ENCODE measurements at regions not wholly inside any gene's neighbourhood (a gene's known extent, or its start where the extent isn't known, plus 50 kb on each side); places are given as distances from the start of the nearest gene placed in this dataset.

DNA sequence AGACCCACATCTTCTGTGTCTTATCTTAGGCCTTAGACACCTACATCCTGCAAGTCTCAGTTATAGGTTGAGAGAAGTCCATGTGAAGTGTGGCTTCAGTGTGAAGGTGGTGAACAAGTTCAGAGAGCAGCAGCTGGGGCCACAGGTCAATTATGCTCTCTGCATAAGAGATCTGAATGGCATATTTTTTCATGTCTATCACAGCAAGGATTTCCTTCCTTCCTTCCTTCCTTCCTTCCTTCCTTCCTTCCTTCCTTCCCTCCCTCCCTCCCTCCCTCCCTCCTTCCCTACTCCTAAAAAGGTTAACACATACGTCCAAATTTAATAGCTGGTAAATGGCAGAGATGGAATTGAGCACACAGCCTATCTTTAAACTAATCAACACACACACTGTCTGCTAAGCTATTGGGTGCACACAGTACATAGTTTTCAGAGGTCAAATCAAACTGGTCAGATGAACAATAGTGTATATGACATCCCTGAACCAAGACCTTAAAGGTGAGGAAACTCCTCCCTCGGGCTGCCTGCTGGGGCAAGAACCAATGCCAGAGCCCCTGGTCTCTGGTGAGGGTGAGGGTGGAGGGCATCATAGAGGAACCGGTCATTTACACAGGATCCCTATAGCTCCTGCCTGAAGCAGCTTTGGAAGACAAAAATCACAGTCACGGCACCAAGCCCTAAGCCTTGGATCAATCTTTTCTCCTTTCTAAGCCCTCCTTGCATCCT lies 240.9 kb downstream of the ICOS start:
- no peak for DNase-seq (ENCODE audit: low read depth in 2 of 3, low spot score in 2 of 3)

DNA sequence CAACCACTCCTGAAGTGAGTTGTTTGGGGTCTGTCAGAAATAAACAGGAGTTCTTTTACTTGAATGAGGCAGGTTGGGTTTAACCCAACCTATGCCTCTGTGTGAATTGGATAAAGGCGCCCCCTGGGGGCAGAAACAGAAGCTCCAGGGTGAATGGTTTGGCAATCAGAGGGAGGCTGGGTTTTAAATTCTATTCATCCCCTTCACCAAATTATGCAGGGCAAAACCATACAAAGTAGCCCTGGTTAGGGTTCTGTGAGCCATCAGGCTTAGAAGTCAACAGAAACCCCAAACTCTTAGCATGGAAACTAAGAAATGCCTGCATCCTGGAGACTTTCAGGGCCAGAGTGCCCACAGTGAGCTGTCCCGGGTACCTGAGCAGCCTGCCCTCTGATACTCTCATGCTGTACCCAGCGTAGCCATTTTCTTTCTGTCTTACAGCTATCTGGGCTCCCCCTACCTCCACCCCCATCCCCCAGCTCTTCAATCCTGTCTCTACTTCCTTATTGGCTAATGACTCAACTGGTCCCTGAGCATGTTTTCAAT lies 241.5 kb downstream of the ICOS start:
- DNase-seq (ENCODE audit: low read depth in 2 of 3, low spot score in 2 of 3): peak; percentile 18 to 55 (median 38)

DNA sequence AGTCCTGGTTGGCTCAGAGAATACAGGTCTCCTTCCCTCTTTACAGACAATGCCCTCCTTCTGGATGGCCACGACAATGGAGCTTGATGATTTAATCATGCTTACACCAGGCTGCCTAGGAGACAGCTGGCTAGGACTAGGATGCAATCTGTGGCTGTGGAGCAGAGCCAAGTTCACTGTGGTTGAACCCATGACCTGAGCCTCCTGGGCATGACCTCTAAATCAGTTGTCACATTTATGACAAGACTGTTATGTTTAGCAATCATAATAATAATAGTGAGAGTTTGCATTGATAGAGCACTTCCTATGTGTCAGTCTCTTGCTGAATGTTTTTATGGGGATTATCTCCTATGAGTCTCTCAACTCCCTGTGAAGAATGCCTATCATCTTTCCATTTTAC lies 244.1 kb downstream of the ICOS start:
- DNase-seq (ENCODE audit: low read depth in 2 of 3, low spot score in 2 of 3): no peak

DNA sequence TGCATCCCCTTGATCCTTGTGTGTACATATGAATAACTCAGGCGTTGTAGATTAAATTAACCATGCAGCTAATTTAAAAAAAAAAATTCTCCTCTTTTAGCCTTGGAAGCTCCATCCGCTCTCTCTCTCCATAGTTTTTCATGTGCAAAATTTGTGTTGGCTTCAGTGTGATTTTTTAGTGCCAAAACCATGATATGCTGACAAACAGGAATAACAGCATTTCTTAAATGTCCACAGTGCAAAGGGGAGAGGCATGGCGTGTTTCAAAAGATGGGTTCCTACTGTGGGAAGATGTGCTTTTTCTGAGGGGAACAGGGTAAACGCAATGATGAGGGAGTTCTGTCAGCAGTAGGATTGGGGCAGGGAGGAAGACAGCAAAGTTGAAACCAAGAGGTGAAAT lies 247.0 kb downstream of the ICOS start:
- DNase-seq (ENCODE audit: low read depth in 2 of 3, low spot score in 2 of 3): no peak

DNA sequence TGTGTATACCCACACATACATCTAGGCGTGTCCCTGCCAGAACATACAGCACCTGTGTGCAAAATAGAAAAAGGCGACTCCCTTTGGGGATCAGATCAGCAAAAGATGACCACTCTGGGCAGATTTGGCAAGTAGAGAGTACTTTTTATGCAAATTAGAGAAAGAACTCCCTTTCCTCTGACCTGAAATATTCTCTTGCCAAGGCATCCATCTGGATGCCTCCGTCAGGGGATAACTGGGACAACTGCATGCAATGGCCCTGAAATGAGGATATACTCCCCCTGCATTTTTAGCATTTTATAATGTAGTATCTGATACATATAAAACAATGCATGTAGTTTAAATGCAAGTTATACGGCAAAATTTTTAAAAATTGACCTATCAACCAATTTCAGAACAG lies 247.7 kb downstream of the ICOS start:
- DNase-seq (ENCODE audit: low read depth in 2 of 3, low spot score in 2 of 3): no peak

DNA sequence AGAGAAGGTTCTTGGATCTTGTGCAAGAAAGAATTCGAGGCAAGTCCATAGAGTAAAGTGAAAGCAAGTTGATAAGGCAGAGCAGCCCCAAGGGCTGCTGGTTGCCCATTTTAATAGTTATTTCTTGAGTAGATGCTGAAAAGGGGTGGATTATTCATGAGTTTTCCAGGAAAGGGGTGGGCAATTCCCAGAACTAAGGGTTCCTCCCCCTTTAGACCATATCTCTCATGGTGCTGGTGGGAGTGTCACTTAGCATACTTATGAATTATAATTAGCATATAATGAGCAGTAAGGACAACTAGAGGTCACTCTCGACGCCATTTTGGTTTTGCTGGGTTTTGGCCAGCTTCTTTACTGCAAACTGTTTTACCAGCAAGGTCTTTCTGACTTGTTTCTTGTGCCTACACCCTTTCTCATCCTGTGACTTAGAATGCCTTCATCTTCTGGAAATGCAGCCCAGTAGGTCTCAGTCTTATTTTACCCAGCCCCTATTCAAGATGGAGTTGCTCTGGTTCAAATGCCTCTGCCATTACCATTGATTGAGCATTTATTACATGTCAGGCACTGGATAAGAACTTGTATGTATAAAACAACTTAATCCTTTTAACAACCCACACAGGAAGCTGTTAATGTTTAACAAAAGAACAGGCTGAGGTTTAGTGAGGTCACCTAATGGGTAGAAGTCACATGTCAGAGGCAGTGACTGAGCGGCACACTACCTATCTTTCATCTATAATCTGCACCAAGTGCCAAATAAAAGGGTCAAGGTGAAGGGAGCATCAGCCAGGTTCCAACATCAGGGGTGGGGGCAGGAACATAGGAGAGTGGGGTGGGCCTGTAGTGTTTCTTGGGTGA lies 250.9 kb downstream of the ICOS start:
- no peak for DNase-seq (ENCODE audit: low read depth in 2 of 3, low spot score in 2 of 3)

DNA sequence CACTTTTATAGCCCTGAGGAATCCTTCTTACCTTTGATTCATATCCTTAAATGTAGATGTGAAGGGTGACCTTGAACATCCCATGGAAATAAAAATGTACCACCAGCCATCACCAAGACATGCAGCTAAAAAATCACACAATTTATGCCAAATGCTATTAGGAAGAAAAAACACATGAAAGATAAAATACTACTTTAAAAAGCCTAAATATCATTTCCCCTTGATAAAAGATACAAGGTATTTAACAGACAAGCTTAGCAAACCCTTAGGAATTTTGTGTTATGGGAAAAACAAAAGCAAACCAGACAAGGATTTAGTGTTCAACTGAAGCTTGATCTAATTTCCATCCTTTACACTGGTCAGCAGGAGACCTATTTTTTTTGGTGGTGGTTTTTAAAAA lies 255.0 kb downstream of the ICOS start:
- no peak for DNase-seq (ENCODE audit: low read depth in 2 of 3, low spot score in 2 of 3)

DNA sequence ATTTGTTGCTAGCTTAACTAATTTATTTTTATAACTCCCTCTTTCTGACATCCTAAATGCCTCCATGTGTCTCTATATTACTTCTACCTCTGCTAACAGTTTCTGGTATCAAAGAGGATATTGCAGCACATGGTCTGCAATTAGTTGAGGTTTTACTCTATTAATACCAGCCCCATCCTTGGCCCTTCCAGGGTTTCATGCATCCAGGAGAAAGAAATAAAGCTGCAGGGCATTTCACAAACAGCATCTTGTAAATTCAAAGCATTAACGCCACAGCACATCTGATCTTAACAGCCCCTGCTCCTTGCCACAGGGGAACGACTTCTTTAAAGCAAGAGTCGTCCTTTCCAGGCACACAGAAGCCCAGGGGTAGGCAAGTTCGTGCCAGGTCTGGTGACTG lies 258.9 kb downstream of the ICOS start:
- DNase-seq (ENCODE audit: low read depth in 2 of 3, low spot score in 2 of 3): no peak

DNA sequence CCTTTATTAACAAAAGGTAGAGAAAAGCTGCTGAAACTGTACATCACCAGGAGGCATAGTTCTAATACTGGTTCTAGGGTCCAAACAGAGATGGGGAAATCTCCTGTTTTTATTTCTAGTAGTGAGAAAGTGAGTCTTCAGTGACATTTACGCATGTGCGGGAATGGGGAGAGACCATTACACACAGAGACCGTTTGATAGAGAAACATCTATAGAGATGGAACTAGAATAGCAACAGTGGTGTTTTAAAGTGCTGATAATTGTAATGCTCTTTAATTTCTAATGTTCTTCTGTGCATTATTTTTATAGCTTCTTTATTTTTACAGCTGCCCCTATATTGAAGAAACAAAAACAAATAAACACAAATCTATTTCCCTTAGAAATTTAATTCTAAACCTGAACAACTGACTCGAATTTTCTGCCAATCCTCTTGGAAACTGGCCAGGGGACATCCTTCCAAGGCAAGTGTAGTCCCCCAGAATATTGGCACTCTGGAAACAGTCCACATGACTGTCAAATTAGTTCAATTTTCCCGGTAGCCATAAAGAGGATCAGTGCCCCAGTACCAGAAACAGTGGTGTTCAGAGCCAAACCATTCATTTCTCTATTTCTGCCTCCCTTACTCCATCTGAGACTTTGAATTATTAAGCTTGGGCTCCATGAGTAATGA lies 260.9 kb downstream of the ICOS start:
- DNase-seq (ENCODE audit: low read depth in 2 of 3, low spot score in 2 of 3): no peak

DNA sequence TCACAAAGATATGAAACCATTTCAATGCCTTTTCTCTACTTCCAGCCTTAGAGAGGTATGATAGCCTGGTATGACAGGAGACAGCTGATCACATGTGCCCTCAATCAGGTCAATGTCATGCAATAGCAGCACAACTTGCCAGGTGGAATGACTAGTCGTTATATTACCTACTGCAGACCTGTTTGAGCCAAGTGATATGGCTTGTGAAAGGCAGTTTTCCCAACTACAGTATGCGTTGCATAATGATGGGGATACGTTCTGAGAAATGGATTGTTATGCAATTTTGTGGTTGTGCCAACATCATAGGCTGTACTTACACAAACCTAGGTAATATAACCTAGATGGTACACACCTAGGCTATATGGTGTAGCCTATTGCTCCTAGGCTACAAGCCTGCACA lies 262.8 kb downstream of the ICOS start:
- DNase-seq (ENCODE audit: low read depth in 2 of 3, low spot score in 2 of 3): no peak

DNA sequence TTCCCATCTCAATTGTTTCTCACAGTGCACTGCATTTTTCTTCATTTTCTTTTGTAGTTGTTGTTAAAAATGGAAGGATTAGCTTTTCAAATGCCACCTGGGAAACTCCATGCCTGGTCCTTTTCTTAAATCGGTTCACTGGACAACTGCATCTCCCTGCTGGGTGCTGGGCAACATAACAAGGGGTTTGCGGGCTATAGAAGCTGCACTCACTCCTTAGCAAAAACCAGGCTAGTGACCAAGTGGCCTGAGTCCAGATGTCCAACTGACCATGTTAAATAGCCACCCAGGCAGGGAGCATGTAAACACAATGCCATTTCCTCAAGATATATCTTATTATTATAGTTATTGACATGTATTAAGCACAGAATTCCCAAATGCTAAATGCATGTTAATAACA lies 264.9 kb downstream of the ICOS start:
- no peak for DNase-seq (ENCODE audit: low read depth in 2 of 3, low spot score in 2 of 3)

DNA sequence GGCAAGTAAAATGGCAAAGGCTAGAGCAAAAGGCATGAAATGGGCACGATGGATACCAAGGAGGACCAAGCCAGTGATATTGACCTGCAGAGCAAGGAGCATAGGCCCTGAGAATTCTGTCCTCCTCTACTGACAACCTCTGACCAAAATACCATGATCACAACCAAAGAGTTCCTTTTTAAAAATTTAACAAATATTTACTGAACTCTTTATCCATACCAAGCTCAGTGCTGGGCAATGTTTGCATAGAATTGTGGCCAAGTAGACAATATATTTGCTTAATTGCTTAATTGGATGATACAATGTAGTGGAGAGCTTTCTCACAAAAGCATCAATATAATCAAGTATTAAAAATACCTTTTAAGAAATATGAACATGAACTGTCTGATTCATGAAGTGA lies 265.7 kb downstream of the ICOS start:
- no peak for DNase-seq (ENCODE audit: low read depth in 2 of 3, low spot score in 2 of 3)

DNA sequence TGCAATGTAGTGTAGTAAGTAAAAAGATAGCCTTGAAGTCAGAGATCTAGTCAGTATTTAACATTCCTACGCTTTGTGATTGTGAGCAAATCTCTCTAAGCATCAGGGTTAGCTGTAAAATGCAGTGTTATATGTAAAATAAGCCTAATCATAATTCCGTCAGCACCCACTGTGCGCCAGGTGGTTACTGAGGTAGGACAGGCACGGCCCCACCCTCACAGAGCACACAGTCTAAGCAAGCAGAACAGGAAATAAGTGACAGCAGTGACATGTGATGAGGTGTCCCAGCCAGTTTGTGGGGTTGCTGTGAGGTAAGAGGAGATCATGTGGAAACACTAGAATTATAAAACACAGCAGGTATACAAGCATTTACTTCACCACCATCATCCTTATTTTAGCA lies 267.1 kb downstream of the ICOS start:
- no peak for DNase-seq (ENCODE audit: low read depth in 2 of 3, low spot score in 2 of 3)

DNA sequence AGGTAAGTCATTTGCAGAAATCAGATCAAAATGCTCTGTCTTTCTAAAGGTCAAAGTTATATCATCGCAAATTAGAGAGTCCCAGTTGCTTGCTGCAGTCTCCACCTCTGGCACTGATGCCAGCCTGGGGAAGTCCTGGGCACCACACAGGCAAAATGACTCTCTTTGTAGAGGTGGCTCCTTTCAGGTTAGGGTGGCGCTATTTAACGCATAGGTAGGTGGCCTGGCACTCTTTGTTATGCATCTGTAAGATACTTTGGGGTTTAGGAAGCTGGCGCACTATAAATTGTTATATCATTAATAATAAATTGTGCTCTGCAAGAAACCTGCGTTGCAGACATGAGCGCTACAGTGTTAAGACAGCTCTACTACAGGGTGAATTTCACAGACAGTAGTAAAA lies 268.5 kb downstream of the ICOS start:
- no peak for DNase-seq (ENCODE audit: low read depth in 2 of 3, low spot score in 2 of 3)

DNA sequence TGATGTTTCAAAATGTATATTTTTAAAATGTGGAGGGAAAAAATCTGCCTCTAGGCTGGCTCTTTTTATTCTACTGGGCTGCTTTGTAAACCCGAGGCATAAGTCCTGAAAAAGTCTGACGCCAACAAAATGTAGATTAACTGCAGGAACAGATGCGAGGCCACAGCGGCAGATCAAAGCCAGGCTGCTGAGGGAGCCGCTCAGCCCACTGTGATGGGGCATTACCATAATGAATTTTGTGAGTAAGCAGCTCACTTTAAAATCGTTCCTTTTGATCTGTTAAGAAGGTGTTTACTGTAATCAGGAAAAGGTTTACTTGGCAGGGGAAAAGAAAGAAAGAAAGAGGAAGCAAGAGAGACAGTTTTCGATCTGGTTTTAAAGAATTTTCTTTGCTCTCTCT lies 269.0 kb downstream of the ICOS start:
- DNase-seq (ENCODE audit: low read depth in 2 of 3, low spot score in 2 of 3): no peak

DNA sequence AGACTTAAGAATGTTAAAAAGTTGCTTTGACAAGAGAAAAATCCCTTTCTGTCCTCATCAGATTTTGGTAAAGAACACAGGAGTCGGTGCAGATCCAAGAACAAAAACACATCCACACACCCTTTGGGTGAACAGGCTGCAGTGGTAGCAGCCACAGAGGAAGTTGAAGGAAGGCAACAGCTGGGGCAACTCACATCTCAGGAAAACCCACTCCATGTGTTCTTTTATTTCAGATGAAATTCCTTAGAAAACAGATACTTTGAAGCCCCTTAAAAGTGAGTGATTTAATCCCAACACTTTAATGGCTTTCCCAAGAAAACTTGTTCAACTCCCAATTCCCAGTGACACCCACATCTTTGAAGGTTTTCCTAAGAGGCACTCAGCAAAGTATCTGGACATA lies 271.3 kb downstream of the ICOS start:
- no peak for DNase-seq (ENCODE audit: low read depth in 2 of 3, low spot score in 2 of 3)

DNA sequence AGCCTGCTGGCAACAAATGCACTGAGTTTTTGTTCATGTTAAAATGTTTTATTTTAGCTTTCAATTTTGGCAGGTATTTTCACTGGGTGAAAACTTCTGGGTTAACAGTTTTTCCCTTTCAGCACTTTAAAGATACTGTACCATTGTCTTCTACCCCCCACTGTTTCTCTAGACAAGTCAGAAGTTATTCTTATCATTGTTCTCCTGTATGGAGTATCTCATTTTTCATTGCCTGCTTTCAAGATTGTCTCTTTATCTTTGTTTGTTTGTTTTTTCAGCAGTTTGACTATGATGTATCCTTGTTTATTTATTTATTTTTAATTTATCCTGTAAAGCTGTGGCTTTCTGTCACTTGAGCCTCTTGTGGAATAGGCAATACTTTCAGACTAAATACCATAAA lies 277.0 kb downstream of the ICOS start:
- no peak for DNase-seq (ENCODE audit: low read depth in 2 of 3, low spot score in 2 of 3)

DNA sequence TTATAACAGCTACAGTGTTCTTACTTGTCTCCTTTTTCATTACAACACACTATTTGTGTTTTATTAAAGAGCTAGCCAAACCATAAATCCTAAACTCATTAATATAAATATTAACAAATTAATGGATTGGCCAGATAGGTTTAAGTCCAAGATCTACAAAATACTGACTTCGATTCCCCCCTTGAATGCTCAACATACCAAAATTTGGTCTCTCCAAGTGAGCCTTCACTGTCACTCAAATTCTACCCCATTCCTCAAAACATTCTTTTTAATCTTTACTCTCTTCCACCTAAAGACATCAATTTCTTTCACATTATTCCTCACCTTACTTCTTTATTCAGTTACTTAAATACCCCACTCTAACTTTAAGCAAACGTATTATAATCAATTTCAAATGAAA lies 281.5 kb downstream of the ICOS start:
- DNase-seq (ENCODE audit: low read depth in 2 of 3, low spot score in 2 of 3): no peak

DNA sequence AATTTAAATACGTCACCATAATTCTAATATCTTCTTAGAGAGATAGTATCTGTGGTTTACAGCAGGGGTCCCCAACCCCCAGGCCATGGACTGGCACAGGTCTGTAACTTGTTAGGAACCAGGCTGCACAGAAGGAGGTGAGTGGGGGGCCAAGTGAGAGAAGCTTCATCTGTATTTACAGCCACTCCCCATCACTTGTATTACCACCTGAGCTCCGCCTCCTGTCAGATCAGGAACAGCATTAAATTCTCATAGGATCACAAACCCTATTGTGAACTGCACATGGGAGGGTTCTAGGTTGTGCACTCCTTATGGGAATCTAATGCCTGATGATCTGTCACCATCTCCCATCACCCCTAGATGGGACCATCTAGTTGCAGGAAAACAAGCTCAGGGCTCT lies 282.6 kb downstream of the ICOS start:
- DNase-seq (ENCODE audit: low read depth in 2 of 3, low spot score in 2 of 3): no peak

DNA sequence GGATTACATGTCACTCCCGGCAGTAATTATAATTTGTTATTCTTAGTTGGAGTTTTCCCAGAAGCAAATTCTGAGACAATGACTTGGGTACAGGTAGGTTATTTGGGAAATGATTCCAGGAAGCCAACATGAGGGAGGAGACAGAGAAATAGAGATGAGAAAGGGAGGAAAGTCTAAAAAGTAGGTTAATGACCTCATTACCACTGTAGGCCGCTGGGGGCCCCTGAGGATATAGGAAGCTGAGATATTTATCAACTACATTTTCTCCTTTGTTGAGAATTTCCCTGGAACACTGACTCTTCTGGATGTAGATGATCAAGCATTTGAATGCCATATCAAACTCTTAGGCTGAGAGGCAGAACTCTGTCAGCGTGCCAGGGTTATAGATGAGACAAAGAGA lies 284.3 kb downstream of the ICOS start:
- DNase-seq (ENCODE audit: low read depth in 2 of 3, low spot score in 2 of 3): no peak

DNA sequence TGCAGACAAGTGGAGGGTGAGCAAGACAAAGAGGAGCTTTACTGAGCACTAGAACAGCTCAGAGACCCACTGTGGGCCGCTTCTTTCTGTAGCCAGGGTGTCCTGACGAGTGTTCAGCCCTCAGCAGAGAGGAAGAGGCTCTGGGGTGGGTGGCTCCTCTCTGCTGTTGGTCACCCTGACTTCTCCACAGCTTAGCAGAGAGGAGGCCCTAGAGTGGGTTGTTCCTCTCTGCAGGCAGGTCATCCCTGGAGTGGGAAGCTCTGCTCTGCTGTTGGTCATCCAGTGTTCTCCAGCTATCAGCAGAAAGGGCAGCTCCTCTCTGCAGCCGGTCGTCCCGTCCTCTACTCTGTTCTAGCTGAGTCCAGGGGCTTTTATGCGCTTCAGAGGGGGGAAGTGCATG lies 286.5 kb downstream of the ICOS start:
- no peak for DNase-seq (ENCODE audit: low read depth in 2 of 3, low spot score in 2 of 3)

DNA sequence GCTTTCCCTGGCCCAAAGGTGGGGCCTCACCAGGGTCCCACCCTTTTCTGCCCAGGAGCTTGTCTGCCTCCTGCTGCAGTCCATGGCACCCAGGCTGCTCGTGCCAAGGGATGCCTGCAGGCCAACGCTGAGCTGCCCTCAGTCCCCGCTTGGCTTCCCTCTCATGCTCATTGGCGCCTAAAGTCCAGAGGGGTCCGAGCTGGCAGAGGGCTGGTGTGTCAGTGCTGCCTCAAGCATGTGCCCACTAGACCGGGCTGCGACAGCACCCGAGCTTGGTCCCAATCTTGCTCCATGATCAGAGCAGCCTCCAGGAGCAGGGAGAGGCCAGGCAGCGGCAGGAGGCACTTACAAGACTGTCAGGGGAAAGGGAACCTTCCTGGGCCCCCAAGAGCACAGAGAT lies 287.0 kb downstream of the ICOS start:
- DNase-seq (ENCODE audit: low read depth in 2 of 3, low spot score in 2 of 3): no peak

Measured in activated CD8-positive, alpha-beta memory T cell treated with anti-CD3 and anti-CD28 coated beads for 48 hours (primary cell).